ENCODE measurements at regions not wholly inside any gene's neighbourhood (a gene's known extent, or its start where the extent isn't known, plus 50 kb on each side); places are given as distances from the start of the nearest gene placed in this dataset.

DNA sequence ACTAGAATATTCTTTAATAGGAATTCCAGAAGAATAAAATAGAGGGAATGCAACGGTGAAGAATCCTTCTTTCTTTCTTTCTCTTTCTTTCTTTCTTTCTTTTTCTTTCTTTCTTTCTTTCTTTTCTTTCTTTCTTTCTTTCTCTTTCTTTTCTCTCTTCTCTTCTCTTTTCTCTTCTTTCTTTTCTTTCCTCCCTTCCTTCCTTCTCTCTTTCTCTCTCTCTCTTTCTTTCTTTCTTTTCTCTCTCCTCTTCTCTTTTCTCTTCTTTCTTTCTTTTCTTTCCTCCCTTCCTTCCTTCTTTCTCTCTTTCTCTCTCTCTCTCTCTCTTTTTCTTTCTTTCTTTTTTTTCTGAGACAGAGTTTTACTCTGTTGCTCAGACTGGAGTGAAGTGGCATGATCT lies 160.8 kb upstream of the PRICKLE1 start:
- Histone ChIP-seq H2BK5ac (ENCODE audit: insufficient read length, low read length) (no peak overlapping the region), H3K79me1 (ENCODE audit: insufficient read depth, low read depth, low read length, poor library complexity, severe bottlenecking) (no peaks in the 10 kb centered on the region), H3T11ph (ENCODE audit: low read length) (no peak overlapping the region), H2BK12ac (ENCODE audit: insufficient read length, low read depth, low read length) (no peak overlapping the region), H3K9ac (ENCODE audit: extremely low read depth, insufficient read length, low read length) (no peak overlapping the region), H4K5ac (ENCODE audit: insufficient read length, low read depth, low read length) (no peak overlapping the region), H2BK15ac (ENCODE audit: low read depth, low read length) (no peak overlapping the region), H4K91ac (ENCODE audit: insufficient read length, low read depth, low read length) (no peak overlapping the region), H3K27ac (ENCODE audit: insufficient read length, low read depth, low read length) (no peak overlapping the region), H3K4me2 (ENCODE audit: insufficient read depth, insufficient read length, low read length) (no peak overlapping the region), H3K79me2 (ENCODE audit: insufficient read depth, low read length) (no peaks in the 10 kb centered on the region), H2AK5ac (ENCODE audit: insufficient read length, low read length) (no peak overlapping the region), H2BK20ac (ENCODE audit: low read depth, low read length, poor library complexity, severe bottlenecking) (no peak overlapping the region), H2AFZ (ENCODE audit: low read length) (no peak overlapping the region), H4K20me1 (ENCODE audit: control insufficient read depth, insufficient read depth, insufficient read length) (no peaks in the 10 kb centered on the region), H2BK120ac (ENCODE audit: low read depth, low read length, poor library complexity, severe bottlenecking) (no peak overlapping the region), H4K8ac (replicated peaks; ENCODE audit: insufficient read length, low read depth, low read length) (no peak overlapping the region), H3K23me2 (ENCODE audit: insufficient read length, low read depth, low read length, poor library complexity, severe bottlenecking) (no peaks in the 10 kb centered on the region), H3K56ac (ENCODE audit: insufficient read length, low read depth, low read length) (no peak overlapping the region), H3K18ac (ENCODE audit: insufficient read length, low read depth, low read length) (no peak overlapping the region), H3K4ac (ENCODE audit: low read depth, low read length) (no peak overlapping the region), H3K9me3 (ENCODE audit: control insufficient read depth, low read depth, low read length) (peaks cover 10% of the 10 kb centered on the region), H3K14ac (ENCODE audit: insufficient read depth, low read length) (no peak overlapping the region), H3K23ac (ENCODE audit: insufficient read length, low read depth, low read length) (no peak overlapping the region), H3K27me3 (ENCODE audit: insufficient read depth, low read length) (no peaks in the 10 kb centered on the region), H3K4me1 (ENCODE audit: insufficient read depth, low read length) (no peaks in the 10 kb centered on the region)
- peaks cover 15 to 53% (median 20%) of the 10 kb centered on the region in 3 experiments for H3K36me3 Mint-ChIP-seq (ENCODE audit: insufficient read depth in 1 of 3, low read depth in 3 of 3)
- no peaks in the 10 kb centered on the region; the same call in 1 of the 2 replicates for H3K27me3 Mint-ChIP-seq (ENCODE audit: low read depth)
- TF ChIP-seq, protein P1, sequence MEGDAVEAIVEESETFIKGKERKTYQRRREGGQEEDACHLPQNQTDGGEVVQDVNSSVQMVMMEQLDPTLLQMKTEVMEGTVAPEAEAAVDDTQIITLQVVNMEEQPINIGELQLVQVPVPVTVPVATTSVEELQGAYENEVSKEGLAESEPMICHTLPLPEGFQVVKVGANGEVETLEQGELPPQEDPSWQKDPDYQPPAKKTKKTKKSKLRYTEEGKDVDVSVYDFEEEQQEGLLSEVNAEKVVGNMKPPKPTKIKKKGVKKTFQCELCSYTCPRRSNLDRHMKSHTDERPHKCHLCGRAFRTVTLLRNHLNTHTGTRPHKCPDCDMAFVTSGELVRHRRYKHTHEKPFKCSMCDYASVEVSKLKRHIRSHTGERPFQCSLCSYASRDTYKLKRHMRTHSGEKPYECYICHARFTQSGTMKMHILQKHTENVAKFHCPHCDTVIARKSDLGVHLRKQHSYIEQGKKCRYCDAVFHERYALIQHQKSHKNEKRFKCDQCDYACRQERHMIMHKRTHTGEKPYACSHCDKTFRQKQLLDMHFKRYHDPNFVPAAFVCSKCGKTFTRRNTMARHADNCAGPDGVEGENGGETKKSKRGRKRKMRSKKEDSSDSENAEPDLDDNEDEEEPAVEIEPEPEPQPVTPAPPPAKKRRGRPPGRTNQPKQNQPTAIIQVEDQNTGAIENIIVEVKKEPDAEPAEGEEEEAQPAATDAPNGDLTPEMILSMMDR (conservative IDR thresholded peaks at IDR 0.05), result no peak
- no peak for DNase-seq
- H3K4me1 Mint-ChIP-seq, result peaks cover 0 to 3% of the 10 kb centered on the region in 2 experiments; a peak in 1 of 4 replicates
- WGBS (ENCODE audit: extremely low coverage, insufficient read length, low lambda C conversion rate), result no CpG with 5 or more reads among the region's 1 CpG
- no peak overlapping the region for H3K4me3 Mint-ChIP-seq
- H3K27ac Mint-ChIP-seq, result no peak overlapping the region
- peaks cover 28 to 39% of the 10 kb centered on the region in 2 experiments for H3K9me3 Mint-ChIP-seq
